OCI-LY7 (cell line): ENCODE measurements at regions not wholly inside any gene's neighbourhood (a gene's known extent, or its start where the extent isn't known, plus 50 kb on each side); places are given as distances from the start of the nearest gene placed in this dataset.

Source experiments
- EZH2phosphoT487 ChIP-seq: fragments of 200-600 bp; sonication (generic); IDR thresholded peaks from 2 replicates; pipeline ENCODE4 v1.6.1; 2018; ENCODE audit warnings: low read depth, borderline replicate concordance, mild to moderate bottlenecking, mixed run types, antibody characterized with exemption, low read length, moderate library complexity, mixed read lengths
- TF ChIP-seq, protein P1 (sequence below): fragments of 200-600 bp; sonication (generic); conservative IDR thresholded peaks from 2 replicates; pipeline ENCODE4 v1.5.1; 2014; ENCODE audit warnings: mild to moderate bottlenecking, antibody characterized with exemption, low read length, moderate library complexity, mixed read lengths

DNA sequence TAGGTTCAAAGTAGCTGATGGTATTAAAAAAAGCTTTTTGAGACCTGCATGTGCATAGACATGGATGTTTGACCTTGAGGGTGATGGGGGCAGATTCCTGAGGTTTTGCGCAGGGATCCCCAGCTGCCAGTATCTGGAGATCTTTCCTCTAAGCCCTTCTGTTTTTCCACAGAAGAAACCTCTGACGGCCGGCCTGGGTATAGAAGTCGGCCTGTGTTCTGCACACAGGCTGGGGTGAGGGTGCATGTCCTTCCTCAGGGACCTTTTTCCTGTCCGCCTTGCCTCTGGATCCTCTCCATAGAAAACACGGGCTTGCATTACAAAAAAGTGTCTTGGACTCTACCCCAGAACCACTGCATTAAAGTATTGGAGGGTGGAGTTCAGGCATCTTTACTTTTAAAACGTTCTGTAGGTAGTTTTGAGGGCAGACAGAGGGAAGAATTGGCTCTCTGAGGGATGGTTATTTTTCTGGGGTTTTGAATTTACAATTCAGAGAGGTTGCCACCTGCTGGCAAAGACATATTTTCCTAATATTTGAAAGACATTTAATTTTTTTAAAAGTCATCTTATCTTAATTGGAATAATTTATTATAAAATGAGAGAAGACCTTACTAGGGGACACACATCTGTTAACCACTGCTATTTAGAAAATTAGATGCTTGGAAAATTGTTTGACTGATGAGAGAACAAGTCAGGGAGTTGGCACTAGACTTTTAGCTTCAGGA, 350.6 kb downstream of the DCDC2C start:
- TF ChIP-seq EZH2phosphoT487 = no peak
- TF ChIP-seq, protein P1, sequence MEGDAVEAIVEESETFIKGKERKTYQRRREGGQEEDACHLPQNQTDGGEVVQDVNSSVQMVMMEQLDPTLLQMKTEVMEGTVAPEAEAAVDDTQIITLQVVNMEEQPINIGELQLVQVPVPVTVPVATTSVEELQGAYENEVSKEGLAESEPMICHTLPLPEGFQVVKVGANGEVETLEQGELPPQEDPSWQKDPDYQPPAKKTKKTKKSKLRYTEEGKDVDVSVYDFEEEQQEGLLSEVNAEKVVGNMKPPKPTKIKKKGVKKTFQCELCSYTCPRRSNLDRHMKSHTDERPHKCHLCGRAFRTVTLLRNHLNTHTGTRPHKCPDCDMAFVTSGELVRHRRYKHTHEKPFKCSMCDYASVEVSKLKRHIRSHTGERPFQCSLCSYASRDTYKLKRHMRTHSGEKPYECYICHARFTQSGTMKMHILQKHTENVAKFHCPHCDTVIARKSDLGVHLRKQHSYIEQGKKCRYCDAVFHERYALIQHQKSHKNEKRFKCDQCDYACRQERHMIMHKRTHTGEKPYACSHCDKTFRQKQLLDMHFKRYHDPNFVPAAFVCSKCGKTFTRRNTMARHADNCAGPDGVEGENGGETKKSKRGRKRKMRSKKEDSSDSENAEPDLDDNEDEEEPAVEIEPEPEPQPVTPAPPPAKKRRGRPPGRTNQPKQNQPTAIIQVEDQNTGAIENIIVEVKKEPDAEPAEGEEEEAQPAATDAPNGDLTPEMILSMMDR = peak; percentile 61; the same call in 1 of the 2 replicates
